ENCODE measurements at regions not wholly inside any gene's neighbourhood (a gene's known extent, or its start where the extent isn't known, plus 50 kb on each side); places are given as distances from the start of the nearest gene placed in this dataset.
"Not testable (repeated sequence)": the region's sequence is repeated elsewhere in the genome, so short reads cannot be mapped to it uniquely, and the experiment has no call there.

GRCh38 chr10:20616056-20616671, 280.9 kb downstream of the NEBL start:
- peak; percentile 38 for DNase-seq (ENCODE audit: low read depth)

GRCh38 chr10:20615395-20615794, 281.7 kb downstream of the NEBL start:
- DNase-seq (ENCODE audit: low read depth) = peak; percentile 22

- DNase-seq (ENCODE audit: low read depth) = no peak
These were observed 282.2 kb downstream of the NEBL start for GRCh38 chr10:20614911-20615310.

GRCh38 chr10:20608503-20608902, 288.6 kb downstream of the NEBL start:
- no peak for DNase-seq (ENCODE audit: low read depth)

GRCh38 chr10:20606985-20607384, 290.1 kb downstream of the NEBL start:
- no peak for DNase-seq (ENCODE audit: low read depth)

GRCh38 chr10:20601941-20602461, 295.1 kb downstream of the NEBL start:
- DNase-seq (ENCODE audit: low read depth) = no peak

- peak; percentile 98 for DNase-seq (ENCODE audit: low read depth)
These were observed 298.5 kb downstream of the NEBL start for GRCh38 chr10:20598590-20598989.

GRCh38 chr10:20596911-20597310, 300.2 kb downstream of the NEBL start:
- DNase-seq (ENCODE audit: low read depth) = peak; percentile 79

- peak; percentile 63 for DNase-seq (ENCODE audit: low read depth)
These were observed 300.9 kb downstream of the NEBL start for GRCh38 chr10:20596065-20596755.

- peak; percentile 58 for DNase-seq (ENCODE audit: low read depth)
These were observed 303.5 kb downstream of the NEBL start for GRCh38 chr10:20593649-20594048.

- DNase-seq (ENCODE audit: low read depth) = no peak
These were observed 315.1 kb downstream of the NEBL start for GRCh38 chr10:20582041-20582440.

GRCh38 chr10:20573924-20574323, 323.2 kb downstream of the NEBL start:
- no peak for DNase-seq (ENCODE audit: low read depth)

GRCh38 chr10:20555990-20556389, 341.1 kb downstream of the NEBL start:
- not testable (repeated sequence) for DNase-seq (ENCODE audit: low read depth)

GRCh38 chr10:20552382-20552781, 344.7 kb downstream of the NEBL start:
- no peak for DNase-seq (ENCODE audit: low read depth)

GRCh38 chr10:20551761-20552160, 345.4 kb downstream of the NEBL start:
- DNase-seq (ENCODE audit: low read depth) = no peak

- no peak for DNase-seq (ENCODE audit: low read depth)
These were observed 360.9 kb downstream of the NEBL start for GRCh38 chr10:20535897-20536881.

GRCh38 chr10:20531241-20531883, 365.7 kb downstream of the NEBL start:
- DNase-seq (ENCODE audit: low read depth) = not testable (repeated sequence)

- no peak for DNase-seq (ENCODE audit: low read depth)
These were observed 375.9 kb downstream of the NEBL start for GRCh38 chr10:20521186-20521585.

- DNase-seq (ENCODE audit: low read depth) = no peak
These were observed 381.5 kb downstream of the NEBL start for GRCh38 chr10:20515654-20516053.

GRCh38 chr10:20512631-20513030, 384.5 kb downstream of the NEBL start:
- no peak for DNase-seq (ENCODE audit: low read depth)

GRCh38 chr10:20508921-20509320, 388.2 kb downstream of the NEBL start:
- DNase-seq (ENCODE audit: low read depth) = no peak

Measured in myocyte (in vitro differentiated cells).